ENCODE measurements at regions not wholly inside any gene's neighbourhood (a gene's known extent, or its start where the extent isn't known, plus 50 kb on each side); places are given as distances from the start of the nearest gene placed in this dataset.

GRCh38 chr20:55515832-55516231, 489.5 kb downstream of the CBLN4 start:
- Histone ChIP-seq H3K27ac (no peak overlapping the region), H3K4me3 (no peak overlapping the region)
- TF ChIP-seq CTCF (IDR thresholded peaks at IDR 0.05) = no peak
- no peak for DNase-seq (ENCODE audit: low spot score)

GRCh38 chr20:55514531-55514930, 490.8 kb downstream of the CBLN4 start:
- Histone ChIP-seq H3K4me3 (no peak overlapping the region), H3K27ac (no peak overlapping the region)
- DNase-seq (ENCODE audit: low spot score) = no peak
- TF ChIP-seq CTCF (IDR thresholded peaks at IDR 0.05) = no peak

- no peak overlapping the region for H3K27ac ChIP-seq
- H3K4me3 ChIP-seq = no peak overlapping the region
- no peak for TF ChIP-seq CTCF (IDR thresholded peaks at IDR 0.05)
- no peak for DNase-seq (ENCODE audit: low spot score)
These were observed 491.4 kb downstream of the CBLN4 start for GRCh38 chr20:55513954-55514353.

- DNase-seq (ENCODE audit: low spot score) = no peak
- no peak overlapping the region for H3K27ac ChIP-seq
- no peak for TF ChIP-seq CTCF (IDR thresholded peaks at IDR 0.05)
- H3K4me3 ChIP-seq = no peak overlapping the region
These were observed 505.2 kb downstream of the CBLN4 start for GRCh38 chr20:55500130-55500529.

- TF ChIP-seq CTCF (IDR thresholded peaks at IDR 0.05) = no peak
- Histone ChIP-seq H3K4me3 (no peak overlapping the region), H3K27ac (no peak overlapping the region)
- no peak for DNase-seq (ENCODE audit: low spot score)
These were observed 516.7 kb downstream of the CBLN4 start for GRCh38 chr20:55488593-55488992.

- H3K4me3 ChIP-seq = no peak overlapping the region
- no peak overlapping the region for H3K27ac ChIP-seq
- TF ChIP-seq CTCF (IDR thresholded peaks at IDR 0.05) = no peak
- DNase-seq (ENCODE audit: low spot score) = no peak
These were observed 526.4 kb downstream of the CBLN4 start for GRCh38 chr20:55478724-55479450.

- no peak for DNase-seq (ENCODE audit: low spot score)
- H3K27ac ChIP-seq = no peak overlapping the region
- TF ChIP-seq CTCF (IDR thresholded peaks at IDR 0.05) = no peak
- no peak overlapping the region for H3K4me3 ChIP-seq
These were observed 532.6 kb downstream of the CBLN4 start for GRCh38 chr20:55472704-55473103.
